K562 (cell line): ENCODE measurements at regions not wholly inside any gene's neighbourhood (a gene's known extent, or its start where the extent isn't known, plus 50 kb on each side); places are given as distances from the start of the nearest gene placed in this dataset.

Experiments
- ATAC-seq: fragments of 200-7000 bp; cut with Tn5 transposase; 3 replicates; pipeline ENCODE4 v1.9.1; 2020; ENCODE audit warnings: moderate library complexity
- BruUV-seq: library from RNA; stranded (reverse); fragments of 400-500 nt; replicated peaks from 2 replicates; lab custom pipeline; 2021; lab: Mats Ljungman, UMichigan
- CTCF ChIA-PET: fragments of 300-600 bp; formaldehyde crosslinking; extraction: SDS; loops from one replicate; lab custom pipeline; 2021; ENCODE audit warnings: low intra/inter-chr PET ratio; lab: Yijun Ruan, JAX
- POLR2A ChIA-PET: fragments of 300-600, 350-650 bp; sonication (Branson Sonifier 250); formaldehyde crosslinking; extraction: SDS; loops from one replicate; lab custom pipeline; 2021; ENCODE audit warnings: antibody characterized with exemption, inconsistent platforms; lab: Yijun Ruan, JAX
- DNase-seq, 4 experiments: peaks; one replicate each; pipeline versions ENCODE4 v3.0.0 to v3.0.0-alpha.2; 2011 to 2018; ENCODE audit warnings: low spot score in 3 of 4, mixed read lengths in 3 of 4; ENCODE audit errors: extremely low read depth in 1 of 4
- FAIRE-seq: peaks from 2 replicates; lab custom pipeline; 2011; peaks lifted over from hg19 to GRCh38; lab: Jason Lieb, UNC
- H2AFZ ChIP-seq: 2 replicates; pipeline ENCODE4 v1.6.0; 2011; ENCODE audit warnings: low read depth, low read length, control low read depth, inconsistent platforms
- H3K27ac ChIP-seq: fragments of 200-600 bp; 3 replicates; pipeline ENCODE4 v1.8.0; 2011; ENCODE audit warnings: low read depth, mild to moderate bottlenecking, control low read depth, inconsistent platforms, low read length, moderate library complexity, mixed read lengths; ENCODE audit errors: extremely low read depth
- H3K27me3 ChIP-seq, 2 experiments: fragments of 300-600 bp in 1 of 2; 2 replicates in 1 of 2; 3 replicates in 1 of 2; pipeline versions ENCODE4 v1.6.0 to v1.8.0; 2011; ENCODE audit warnings: inconsistent platforms in 2 of 2, low read length in 2 of 2, mild to moderate bottlenecking in 1 of 2, mixed read lengths in 1 of 2, moderate library complexity in 1 of 2; ENCODE audit not compliant: control insufficient read depth in 2 of 2, insufficient read depth in 2 of 2
- H3K36me3 ChIP-seq: fragments of 300-600 bp; 3 replicates; pipeline ENCODE4 v1.8.0; 2011; ENCODE audit warnings: mild to moderate bottlenecking, low read length, inconsistent platforms; ENCODE audit not compliant: control insufficient read depth, insufficient read depth
- H3K4me1 ChIP-seq, 2 experiments: fragments of 200-600 bp in 1 of 2; replicated peaks in 1 of 2; 2 replicates in 1 of 2; 3 replicates in 1 of 2; pipeline versions ENCODE4 v1.5.1 to v1.8.0; 2011; ENCODE audit warnings: inconsistent platforms in 2 of 2, low read length in 2 of 2, mild to moderate bottlenecking in 1 of 2, mixed read lengths in 1 of 2, moderate library complexity in 1 of 2; ENCODE audit not compliant: control insufficient read depth in 2 of 2, insufficient read depth in 2 of 2
- H3K4me2 ChIP-seq: 2 replicates; pipeline ENCODE4 v1.6.1; 2011; ENCODE audit warnings: low read length, control low read depth, inconsistent platforms, mixed read lengths; ENCODE audit not compliant: insufficient read depth
- H3K4me3 ChIP-seq: fragments of 200-600 bp; sonication (generic), shearing (Covaris generic); 2 replicates; pipeline ENCODE4 v1.5.1; 2016; ENCODE audit warnings: control low read depth, inconsistent platforms
- H3K79me2 ChIP-seq: fragments of 200-600 bp; 3 replicates; pipeline ENCODE4 v1.8.0; 2011; ENCODE audit warnings: low read length, inconsistent platforms; ENCODE audit not compliant: control insufficient read depth, insufficient read depth
- H3K9ac ChIP-seq, 2 experiments: 2 replicates each; pipeline versions ENCODE4 v1.6.0 to v1.6.1; 2011; ENCODE audit warnings: low read depth in 2 of 2, low read length in 2 of 2, control low read depth in 1 of 2, inconsistent platforms in 1 of 2, mild to moderate bottlenecking in 1 of 2, mixed read lengths in 1 of 2; ENCODE audit not compliant: insufficient read depth in 1 of 2
- H3K9me1 ChIP-seq: one replicate; pipeline ENCODE4 v1.6.0; 2011; ENCODE audit warnings: inconsistent platforms, mild to moderate bottlenecking, low read length, moderate library complexity; ENCODE audit not compliant: control insufficient read depth, insufficient read depth
- H3K9me3 ChIP-seq: replicated peaks from 2 replicates; pipeline ENCODE4 v1.5.1; 2011; ENCODE audit warnings: low read depth, low read length, inconsistent platforms; ENCODE audit not compliant: control insufficient read depth, insufficient read depth
- H4K20me1 ChIP-seq: replicated peaks from 2 replicates; pipeline ENCODE4 v1.6.1; 2011; ENCODE audit warnings: low read length, inconsistent platforms, mixed read lengths; ENCODE audit not compliant: control insufficient read depth, insufficient read depth
- BRF2 ChIP-seq: IDR thresholded peaks from 3 replicates; pipeline ENCODE4 v1.6.1; 2011; ENCODE audit warnings: borderline replicate concordance, mild to moderate bottlenecking; ENCODE audit not compliant: insufficient read length, insufficient read depth
- CHD4 ChIP-seq: fragments of 200-600 bp; sonication (generic); IDR thresholded peaks from 3 replicates; pipeline ENCODE4 v1.6.1; 2012; ENCODE audit warnings: low read depth, mild to moderate bottlenecking, mixed read lengths, low read length, inconsistent platforms; ENCODE audit not compliant: insufficient read depth, insufficient replicate concordance, poor library complexity, severe bottlenecking
- IRF2 ChIP-seq: sonication (generic); formaldehyde crosslinking; IDR thresholded peaks from 2 replicates; pipeline ENCODE4 v1.8.1; 2022; ENCODE audit warnings: mild to moderate bottlenecking, missing genetic modification reagents
- JUNB ChIP-seq: fragments of 450-650 bp; formaldehyde crosslinking; conservative IDR thresholded peaks from 2 replicates; pipeline ENCODE4 v1.4.0; 2020; ENCODE audit warnings: mild to moderate bottlenecking
- MBD2 ChIP-seq: sonication (generic); IDR thresholded peaks from 2 replicates; pipeline ENCODE4 v1.6.1; 2016; ENCODE audit warnings: low read depth, borderline replicate concordance
- MIER1 ChIP-seq: fragments of 450-650 bp; IDR thresholded peaks from 2 replicates; pipeline ENCODE4 v1.6.1; 2016; ENCODE audit warnings: antibody characterized with exemption, mild to moderate bottlenecking, low read depth
- NFIX ChIP-seq: fragments of 250-450 bp; sonication (Bioruptor Pico); IDR thresholded peaks from 2 replicates; pipeline ENCODE4 v1.4.0; 2020; ENCODE audit warnings: low read depth, mild to moderate bottlenecking, moderate library complexity
- NFYB ChIP-seq: IDR thresholded peaks from 2 replicates; pipeline ENCODE4 v1.6.1; 2011; ENCODE audit warnings: mild to moderate bottlenecking, moderate library complexity; ENCODE audit not compliant: insufficient read length; ENCODE audit errors: extremely low read depth
- PHB2 ChIP-seq: fragments of 450-650 bp; IDR thresholded peaks from 2 replicates; pipeline ENCODE4 v1.6.1; 2017; ENCODE audit warnings: low read depth
- SAFB2 ChIP-seq: fragments of 200-400 bp; formaldehyde crosslinking; IDR thresholded peaks from 2 replicates; pipeline ENCODE4 v1.6.1; 2018; ENCODE audit warnings: borderline replicate concordance, low read length, low read depth, moderate library complexity; ENCODE audit not compliant: severe bottlenecking
- ZBTB1 ChIP-seq: sonication (generic); formaldehyde crosslinking; IDR thresholded peaks from 2 replicates; pipeline ENCODE4 v1.8.1; 2023; ENCODE audit warnings: missing genetic modification reagents, low read depth, mild to moderate bottlenecking, borderline replicate concordance
- ZBTB26 ChIP-seq: fragments of 450-650 bp; formaldehyde crosslinking; IDR thresholded peaks from 2 replicates; pipeline ENCODE4 v1.4.0; 2022; ENCODE audit warnings: missing genetic modification characterization
- ZNF695 ChIP-seq: fragments of 450-650 bp; formaldehyde crosslinking; IDR thresholded peaks from 2 replicates; pipeline ENCODE4 v1.4.0; 2020; ENCODE audit warnings: mild to moderate bottlenecking, moderate library complexity
- WGBS: fragments of 100-300 bp; shearing (Covaris generic); methylation state at CpG from one replicate; pipeline ENCODE4 v1.1.6; 2016; ENCODE audit warnings: low coverage, mixed read lengths; ENCODE audit not compliant: insufficient coverage; ENCODE audit errors: missing lambda C conversion rate; 5-methylcytosine and 5-hydroxymethylcytosine counted together
- in situ Hi-C: fragments of 300-500 bp; cut with MboI; formaldehyde crosslinking; loops from 4 replicates; pipeline ENCODE4 v1.15.0; 2018; ENCODE audit warnings: inconsistent platforms, mixed read lengths
- intact Hi-C: fragments of 100-400 bp; cut with micrococcal nuclease; formaldehyde crosslinking; loops from 2 replicates; pipeline ENCODE4 v1.14.2; 2022
- TF ChIP-seq, protein P1 (sequence below): fragments of 250-450 bp; sonication (Bioruptor Pico); IDR thresholded peaks from 2 replicates; pipeline ENCODE4 v1.8.0; 2022; ENCODE audit warnings: inconsistent platforms

- TF ChIP-seq, protein P1, sequence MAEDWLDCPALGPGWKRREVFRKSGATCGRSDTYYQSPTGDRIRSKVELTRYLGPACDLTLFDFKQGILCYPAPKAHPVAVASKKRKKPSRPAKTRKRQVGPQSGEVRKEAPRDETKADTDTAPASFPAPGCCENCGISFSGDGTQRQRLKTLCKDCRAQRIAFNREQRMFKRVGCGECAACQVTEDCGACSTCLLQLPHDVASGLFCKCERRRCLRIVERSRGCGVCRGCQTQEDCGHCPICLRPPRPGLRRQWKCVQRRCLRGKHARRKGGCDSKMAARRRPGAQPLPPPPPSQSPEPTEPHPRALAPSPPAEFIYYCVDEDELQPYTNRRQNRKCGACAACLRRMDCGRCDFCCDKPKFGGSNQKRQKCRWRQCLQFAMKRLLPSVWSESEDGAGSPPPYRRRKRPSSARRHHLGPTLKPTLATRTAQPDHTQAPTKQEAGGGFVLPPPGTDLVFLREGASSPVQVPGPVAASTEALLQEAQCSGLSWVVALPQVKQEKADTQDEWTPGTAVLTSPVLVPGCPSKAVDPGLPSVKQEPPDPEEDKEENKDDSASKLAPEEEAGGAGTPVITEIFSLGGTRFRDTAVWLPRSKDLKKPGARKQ (CRISPR knock-in tag) = no peak
- no peak for TF ChIP-seq MBD2
These were observed 586.3 kb downstream of the KCNJ18 start (continued) for GRCh38 chr17:22278302-22279275.

DNA sequence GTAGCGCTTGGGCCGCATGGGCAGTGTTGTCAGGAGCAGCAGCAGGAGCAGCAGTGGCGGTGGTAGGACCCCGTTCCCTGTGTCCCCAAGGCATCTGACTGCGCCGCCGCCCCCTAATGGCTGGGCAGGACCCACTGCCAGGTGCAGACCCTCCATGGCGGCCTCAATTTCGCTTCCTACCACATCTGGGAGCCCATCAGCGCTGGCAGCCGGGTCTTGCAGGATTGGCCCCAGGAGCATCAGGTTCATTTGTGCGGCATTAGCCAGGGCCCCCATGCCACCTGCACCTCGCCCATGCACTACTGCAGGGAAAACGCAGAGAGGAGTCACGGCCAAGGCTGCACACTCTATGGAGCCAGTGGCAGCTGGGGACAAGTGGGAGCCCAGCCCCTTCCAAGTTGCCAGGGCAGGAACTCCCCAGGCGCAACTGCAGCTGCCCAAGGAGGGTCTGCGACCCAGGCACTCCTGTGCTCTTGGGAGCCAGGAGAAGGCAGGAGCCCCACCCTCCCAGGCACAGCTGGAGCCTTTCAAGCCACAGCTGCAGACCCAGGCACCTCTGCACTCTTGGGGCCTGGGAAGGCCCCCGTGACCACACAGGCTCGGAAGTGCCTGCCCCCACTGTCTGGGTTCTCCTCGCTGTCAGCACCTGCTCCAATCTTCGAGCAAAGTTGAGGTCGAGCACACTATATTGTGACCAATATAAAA lies 594.2 kb downstream of the KCNJ18 start:
- Histone ChIP-seq H3K27ac (no peak overlapping the region), H3K36me3 (no peaks in the 10 kb centered on the region), H2AFZ (peak overlapping the region; percentile 80; the same call in 1 of the 2 replicates), H3K9me1 (no peaks in the 10 kb centered on the region), H4K20me1 (no peaks in the 10 kb centered on the region), H3K9me3 (no peaks in the 10 kb centered on the region), H3K4me3 (no peak overlapping the region), H3K9ac (peak overlapping the region in 1 of 2 experiments; percentile 35; a peak in 1 of 4 replicates), H3K4me2 (no peak overlapping the region), H3K4me1 (peaks cover 0 to 7% of the 10 kb centered on the region in 2 experiments; a peak in 2 of 5 replicates), H3K79me2 (no peaks in the 10 kb centered on the region), H3K27me3 (no peaks in the 10 kb centered on the region)
- FAIRE-seq = no peak
- ATAC-seq = peak; percentile 53
- in situ Hi-C loops = no loop called here
- no peak for DNase-seq
- intact Hi-C loops = no loop called here
- 81% methylated on average over 7 of the region's 22 CpGs for WGBS
- no TSS peak for BruUV-seq
- ChIA-PET CTCF (no interaction called here), POLR2A (no interaction called here)
- no peak for TF ChIP-seq BRF2
- TF ChIP-seq IRF2 (CRISPR knock-in tag) = no peak
- TF ChIP-seq NFIX (CRISPR knock-in tag) = no peak
- TF ChIP-seq JUNB = no peak
- TF ChIP-seq MIER1 = no peak
- no peak for TF ChIP-seq ZBTB1
- TF ChIP-seq CHD4 = no peak
- no peak for TF ChIP-seq NFYB
- TF ChIP-seq ZNF695 = no peak
- no peak for TF ChIP-seq PHB2
- TF ChIP-seq ZBTB26 (CRISPR knock-in tag) = no peak
- no peak for TF ChIP-seq SAFB2
